Astrocyte (in vitro differentiated cells and primary cell): ENCODE measurements at regions not wholly inside any gene's neighbourhood (a gene's known extent, or its start where the extent isn't known, plus 50 kb on each side); places are given as distances from the start of the nearest gene placed in this dataset.

ENCODE experiments used
- DNase-seq: peaks from one replicate; pipeline ENCODE4 v3.0.0-alpha.2; 2010; ENCODE audit warnings: low read depth
- FAIRE-seq: peaks from 2 replicates; lab custom pipeline; 2011; peaks lifted over from hg19 to GRCh38; lab: Jason Lieb, UNC
- H2AFZ ChIP-seq: 2 replicates; pipeline ENCODE4 v1.6.0; 2012; ENCODE audit warnings: low read depth, low read length, inconsistent platforms
- H3K27ac ChIP-seq: 2 replicates; pipeline ENCODE4 v1.5.1; 2011; ENCODE audit warnings: low read depth, low read length, inconsistent platforms
- H3K27me3 ChIP-seq: 2 replicates; pipeline ENCODE4 v1.6.0; 2011; ENCODE audit warnings: low read length, inconsistent platforms; ENCODE audit not compliant: insufficient read depth
- H3K36me3 ChIP-seq: 2 replicates; pipeline ENCODE4 v1.5.1; 2011; ENCODE audit warnings: low read length, inconsistent platforms; ENCODE audit not compliant: insufficient read depth
- H3K4me1 ChIP-seq: 2 replicates; pipeline ENCODE4 v1.5.1; 2011; ENCODE audit warnings: low read length, inconsistent platforms; ENCODE audit not compliant: insufficient read depth
- H3K4me2 ChIP-seq: 2 replicates; pipeline ENCODE4 v1.6.0; 2012; ENCODE audit warnings: low read length, inconsistent platforms
- H3K4me3 ChIP-seq: 2 replicates; pipeline ENCODE4 v1.5.1; 2011; ENCODE audit warnings: low read depth, mild to moderate bottlenecking, low read length, inconsistent platforms; ENCODE audit not compliant: insufficient read depth
- H3K79me2 ChIP-seq: 2 replicates; pipeline ENCODE4 v1.6.0; 2012; ENCODE audit warnings: mild to moderate bottlenecking, low read length, inconsistent platforms; ENCODE audit not compliant: insufficient read depth
- H3K9ac ChIP-seq: 2 replicates; pipeline ENCODE4 v1.6.0; 2012; ENCODE audit warnings: mild to moderate bottlenecking, low read length, inconsistent platforms
- H3K9me3 ChIP-seq: 2 replicates; pipeline ENCODE4 v1.5.1; 2012; ENCODE audit warnings: low read depth, mild to moderate bottlenecking, low read length, inconsistent platforms; ENCODE audit not compliant: insufficient read depth
- H4K20me1 ChIP-seq: 2 replicates; pipeline ENCODE4 v1.6.0; 2012; ENCODE audit warnings: low read length, inconsistent platforms; ENCODE audit not compliant: insufficient read depth
- H3K27ac Mint-ChIP-seq: one replicate; pipeline ENCODE4 v1.8.0; 2021; ENCODE audit warnings: mild to moderate bottlenecking, mixed read lengths; ENCODE audit not compliant: unreplicated experiment
- H3K27me3 Mint-ChIP-seq: one replicate; pipeline ENCODE4 v1.8.0; 2021; ENCODE audit warnings: low read depth, mixed read lengths; ENCODE audit not compliant: unreplicated experiment
- H3K36me3 Mint-ChIP-seq: one replicate; pipeline ENCODE4 v1.8.0; 2021; ENCODE audit warnings: low read depth, mixed read lengths; ENCODE audit not compliant: unreplicated experiment
- H3K4me1 Mint-ChIP-seq: one replicate; pipeline ENCODE4 v1.8.0; 2021; ENCODE audit warnings: low read depth, mixed read lengths; ENCODE audit not compliant: unreplicated experiment
- H3K4me3 Mint-ChIP-seq: one replicate; pipeline ENCODE4 v1.8.0; 2021; ENCODE audit warnings: mild to moderate bottlenecking, moderate library complexity, mixed read lengths; ENCODE audit not compliant: unreplicated experiment
- H3K9me3 Mint-ChIP-seq: one replicate; pipeline ENCODE4 v1.8.0; 2021; ENCODE audit warnings: mild to moderate bottlenecking, mixed read lengths; ENCODE audit not compliant: unreplicated experiment
- CTCF ChIP-seq: IDR thresholded peaks from 2 replicates; pipeline ENCODE4 v1.5.1; 2011; ENCODE audit warnings: low read depth, mild to moderate bottlenecking, inconsistent platforms, low read length, moderate library complexity; ENCODE audit not compliant: insufficient read depth
- EZH2 ChIP-seq: IDR thresholded peaks from 2 replicates; pipeline ENCODE4 v1.6.1; 2012; ENCODE audit warnings: mild to moderate bottlenecking, low read length, inconsistent platforms; ENCODE audit not compliant: insufficient read depth

- no peak for FAIRE-seq
- Histone ChIP-seq H4K20me1 (no peaks in the 10 kb centered on the region), H3K9ac (no peak overlapping the region), H3K9me3 (no peaks in the 10 kb centered on the region), H3K4me3 (no peak overlapping the region), H3K36me3 (no peaks in the 10 kb centered on the region), H3K4me2 (no peak overlapping the region), H3K27ac (no peak overlapping the region), H3K27me3 (no peaks in the 10 kb centered on the region), H2AFZ (no peak overlapping the region), H3K79me2 (no peaks in the 10 kb centered on the region), H3K4me1 (no peaks in the 10 kb centered on the region)
- TF ChIP-seq CTCF (no peak), EZH2 (no peak)
- H3K4me1 Mint-ChIP-seq, result no peaks in the 10 kb centered on the region
- DNase-seq, result no peak
- no peaks in the 10 kb centered on the region for H3K36me3 Mint-ChIP-seq
- H3K9me3 Mint-ChIP-seq, result peaks cover 10% of the 10 kb centered on the region
- no peak overlapping the region for H3K27ac Mint-ChIP-seq
- H3K27me3 Mint-ChIP-seq, result no peaks in the 10 kb centered on the region
- H3K4me3 Mint-ChIP-seq, result no peak overlapping the region
These were observed 770.7 kb upstream of the TMEM132C start for GRCh38 chr12:127496255-127496654.

GRCh38 chr12:127500512-127501035 lies 766.4 kb upstream of the TMEM132C start:
- H3K4me2 ChIP-seq, result no peak overlapping the region
- H3K79me2 ChIP-seq, result no peaks in the 10 kb centered on the region
- no peaks in the 10 kb centered on the region for H3K27me3 ChIP-seq
- Mint-ChIP-seq H3K27me3 (no peaks in the 10 kb centered on the region), H3K4me3 (no peak overlapping the region), H3K4me1 (no peaks in the 10 kb centered on the region), H3K9me3 (peaks cover 22% of the 10 kb centered on the region), H3K27ac (no peak overlapping the region), H3K36me3 (no peaks in the 10 kb centered on the region)
- H4K20me1 ChIP-seq, result no peaks in the 10 kb centered on the region
- DNase-seq (no peak), FAIRE-seq (no peak)
- TF ChIP-seq CTCF, result no peak
- no peak for TF ChIP-seq EZH2
- H3K9ac ChIP-seq, result no peak overlapping the region
- H3K4me1 ChIP-seq, result no peaks in the 10 kb centered on the region
- no peaks in the 10 kb centered on the region for H3K36me3 ChIP-seq
- no peaks in the 10 kb centered on the region for H3K9me3 ChIP-seq
- no peak overlapping the region for H3K4me3 ChIP-seq
- no peak overlapping the region for H2AFZ ChIP-seq
- H3K27ac ChIP-seq, result no peak overlapping the region

DNA sequence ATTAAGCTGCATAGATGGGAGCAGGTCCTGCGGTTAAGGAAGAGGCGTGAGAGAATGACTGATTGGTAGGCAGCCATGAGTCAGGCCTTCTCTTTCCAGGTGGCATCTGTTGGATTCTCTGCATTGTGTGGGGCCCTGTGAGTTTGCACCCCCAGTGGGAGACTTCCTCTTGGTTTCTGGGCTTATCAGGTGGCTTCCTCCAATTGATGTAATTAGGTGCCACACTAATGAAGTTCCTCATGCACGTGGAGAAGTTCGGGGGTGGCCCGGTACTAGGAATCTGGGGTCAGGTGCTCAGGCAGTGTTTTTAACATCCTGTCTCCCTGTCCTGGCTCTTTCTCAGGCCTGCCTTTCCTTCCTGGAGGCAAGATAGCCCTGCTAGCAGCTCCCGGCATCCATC lies 765.1 kb upstream of the TMEM132C start:
- DNase-seq (no peak), FAIRE-seq (no peak)
- peaks cover 24% of the 10 kb centered on the region for H3K9me3 Mint-ChIP-seq
- H3K36me3 Mint-ChIP-seq, result no peaks in the 10 kb centered on the region
- Histone ChIP-seq H3K36me3 (no peaks in the 10 kb centered on the region), H2AFZ (no peak overlapping the region), H3K9me3 (no peaks in the 10 kb centered on the region), H3K27ac (no peak overlapping the region), H3K9ac (no peak overlapping the region), H3K4me1 (no peaks in the 10 kb centered on the region), H3K27me3 (no peaks in the 10 kb centered on the region), H3K4me3 (no peak overlapping the region), H4K20me1 (no peaks in the 10 kb centered on the region), H3K4me2 (no peak overlapping the region), H3K79me2 (no peaks in the 10 kb centered on the region)
- H3K27me3 Mint-ChIP-seq, result no peaks in the 10 kb centered on the region
- H3K4me3 Mint-ChIP-seq, result no peak overlapping the region
- no peaks in the 10 kb centered on the region for H3K4me1 Mint-ChIP-seq
- TF ChIP-seq CTCF (no peak), EZH2 (no peak)
- no peak overlapping the region for H3K27ac Mint-ChIP-seq
